ENCODE measurements at regions not wholly inside any gene's neighbourhood (a gene's known extent, or its start where the extent isn't known, plus 50 kb on each side); places are given as distances from the start of the nearest gene placed in this dataset.

- no peak for DNase-seq (ENCODE audit: low read depth)
- TF ChIP-seq CTCF (IDR thresholded peaks at IDR 0.05; ENCODE audit: control insufficient read depth, insufficient read depth, low read depth, low read length, missing control alignments) = no peak
- H3K4me3 ChIP-seq (ENCODE audit: control insufficient read depth, low read depth, low read length) = no peak overlapping the region
These were observed 101.0 kb downstream of the ZIC5 start for GRCh38 chr13:99870541-99870940.

- no peak for DNase-seq (ENCODE audit: low read depth)
- no peak overlapping the region for H3K4me3 ChIP-seq (ENCODE audit: control insufficient read depth, low read depth, low read length)
- TF ChIP-seq CTCF (IDR thresholded peaks at IDR 0.05; ENCODE audit: control insufficient read depth, insufficient read depth, low read depth, low read length, missing control alignments) = no peak
These were observed 101.7 kb downstream of the ZIC5 start for GRCh38 chr13:99869830-99870229.

GRCh38 chr13:99868767-99869166 lies 102.8 kb downstream of the ZIC5 start:
- no peak overlapping the region for H3K4me3 ChIP-seq (ENCODE audit: control insufficient read depth, low read depth, low read length)
- DNase-seq (ENCODE audit: low read depth) = no peak
- TF ChIP-seq CTCF (IDR thresholded peaks at IDR 0.05; ENCODE audit: control insufficient read depth, insufficient read depth, low read depth, low read length, missing control alignments) = no peak

- TF ChIP-seq CTCF (IDR thresholded peaks at IDR 0.05; ENCODE audit: control insufficient read depth, insufficient read depth, low read depth, low read length, missing control alignments) = no peak
- H3K4me3 ChIP-seq (ENCODE audit: control insufficient read depth, low read depth, low read length) = no peak overlapping the region
- DNase-seq (ENCODE audit: low read depth) = no peak
These were observed 103.9 kb downstream of the ZIC5 start for GRCh38 chr13:99867535-99868257.

GRCh38 chr13:99866781-99867180 lies 104.8 kb downstream of the ZIC5 start:
- no peak overlapping the region for H3K4me3 ChIP-seq (ENCODE audit: control insufficient read depth, low read depth, low read length)
- no peak for DNase-seq (ENCODE audit: low read depth)
- TF ChIP-seq CTCF (IDR thresholded peaks at IDR 0.05; ENCODE audit: control insufficient read depth, insufficient read depth, low read depth, low read length, missing control alignments) = no peak

GRCh38 chr13:99865420-99865930 lies 106.1 kb downstream of the ZIC5 start:
- DNase-seq (ENCODE audit: low read depth) = no peak
- no peak overlapping the region for H3K4me3 ChIP-seq (ENCODE audit: control insufficient read depth, low read depth, low read length)
- TF ChIP-seq CTCF (IDR thresholded peaks at IDR 0.05; ENCODE audit: control insufficient read depth, insufficient read depth, low read depth, low read length, missing control alignments) = no peak
